Erythroblast (primary cell): ENCODE measurements at regions not wholly inside any gene's neighbourhood (a gene's known extent, or its start where the extent isn't known, plus 50 kb on each side); places are given as distances from the start of the nearest gene placed in this dataset.

ENCODE experiments used
- DNase-seq, 2 experiments: peaks; one replicate each; lab custom pipeline; 2025; lab: John Stamatoyannopoulos, UW
- GATA1 ChIP-seq: IDR thresholded peaks from 2 replicates; pipeline ENCODE4 v1.6.1; 2011; ENCODE audit warnings: low read depth, mild to moderate bottlenecking, control low read depth, low read length, moderate library complexity
- POLR2A ChIP-seq: IDR thresholded peaks from 2 replicates; pipeline ENCODE4 v1.6.1; 2011; ENCODE audit warnings: mild to moderate bottlenecking, low read length

DNA sequence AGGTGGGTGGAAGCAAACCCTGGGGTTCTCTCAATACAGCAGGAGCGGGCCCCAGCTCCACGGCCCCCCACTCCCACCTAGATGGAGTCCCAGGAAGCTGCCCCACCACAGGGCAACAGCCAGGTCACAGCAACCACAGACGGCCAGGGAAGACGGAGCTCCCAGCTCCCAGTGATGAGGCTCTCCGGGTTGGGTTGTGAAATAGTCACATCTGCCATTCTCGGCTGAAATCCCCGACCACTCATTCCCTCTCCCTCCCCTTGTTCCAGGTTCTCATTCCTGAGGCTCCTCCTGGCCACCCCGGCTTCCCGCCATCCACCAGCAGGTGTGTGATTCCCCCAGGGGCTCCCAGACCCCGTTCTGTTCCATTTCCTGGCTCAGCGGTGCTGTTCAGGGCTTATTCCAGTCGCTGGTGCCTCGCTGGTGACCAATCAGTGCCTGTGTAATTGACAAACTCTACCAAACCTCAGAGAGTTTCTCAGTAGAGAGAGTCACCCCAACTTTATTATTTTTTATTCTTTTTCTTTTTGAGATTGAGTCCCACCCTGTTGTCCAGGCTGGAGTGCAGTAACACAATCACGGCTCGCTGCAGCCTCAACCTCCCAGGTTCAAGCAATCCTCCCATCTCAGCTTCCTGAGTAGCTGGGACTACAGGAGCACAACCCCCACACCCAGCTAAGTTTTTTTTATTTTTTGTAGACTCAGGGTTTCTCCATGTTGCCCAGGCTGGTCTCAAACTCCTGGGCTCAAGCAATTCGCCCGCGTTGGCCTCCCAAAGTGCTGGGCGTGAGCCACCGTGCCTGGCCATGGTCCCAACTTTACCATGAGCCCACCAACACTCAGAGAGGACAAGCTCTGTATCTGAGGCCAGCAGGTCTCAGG is 63.2 kb downstream of the SHANK2 start:
- no peak for DNase-seq

DNA sequence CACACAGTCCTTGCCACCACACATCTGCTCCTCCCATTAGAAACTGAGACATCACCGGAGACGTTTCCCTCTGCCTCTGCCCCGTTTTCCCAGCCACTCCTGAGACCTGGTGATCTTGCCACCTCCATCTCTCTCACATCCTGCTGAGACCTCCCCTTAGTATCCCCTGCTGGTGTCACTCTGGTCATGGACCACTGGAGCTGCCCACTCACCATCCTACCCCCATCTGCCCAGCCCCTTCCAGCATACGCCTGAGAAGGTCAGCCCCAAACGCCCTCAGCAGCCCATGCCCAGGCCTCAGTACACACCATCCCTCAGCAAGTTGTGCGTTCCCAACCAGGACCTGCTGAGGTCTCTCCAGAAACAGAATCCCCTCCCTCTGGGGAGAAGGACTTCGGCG is 64.3 kb downstream of the SHANK2 start:
- no peak for TF ChIP-seq GATA1
- TF ChIP-seq POLR2A: no peak
- DNase-seq: no peak

More for the DNA sequence above, 63.2 kb downstream of the SHANK2 start:
- no peak for TF ChIP-seq GATA1
- no peak for TF ChIP-seq POLR2A

DNA sequence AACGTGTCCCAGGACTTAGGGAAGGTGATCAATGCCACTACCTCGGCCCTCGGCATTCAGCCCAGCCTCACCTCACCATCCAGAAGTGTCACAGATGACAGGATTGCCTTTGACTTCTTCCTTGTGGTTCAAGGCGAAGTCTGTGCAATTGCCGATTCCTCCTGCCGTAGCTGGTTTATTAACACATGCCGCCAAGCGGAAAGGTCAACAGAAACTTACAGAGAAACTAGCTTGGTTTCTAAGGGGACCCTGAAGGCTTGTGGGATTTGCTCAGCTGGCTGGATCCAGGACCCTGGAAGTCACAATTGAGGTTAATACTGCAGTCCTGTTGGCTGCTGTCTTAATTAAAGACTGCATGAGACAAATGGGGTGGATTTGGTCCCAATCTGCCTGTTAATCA is 65.6 kb downstream of the SHANK2 start:
- TF ChIP-seq GATA1: no peak
- TF ChIP-seq POLR2A: no peak
- DNase-seq: no peak

GRCh38 chr11:71185411-71185810 is 67.0 kb downstream of the SHANK2 start:
- DNase-seq: no peak
- no peak for TF ChIP-seq POLR2A
- TF ChIP-seq GATA1: no peak

DNA sequence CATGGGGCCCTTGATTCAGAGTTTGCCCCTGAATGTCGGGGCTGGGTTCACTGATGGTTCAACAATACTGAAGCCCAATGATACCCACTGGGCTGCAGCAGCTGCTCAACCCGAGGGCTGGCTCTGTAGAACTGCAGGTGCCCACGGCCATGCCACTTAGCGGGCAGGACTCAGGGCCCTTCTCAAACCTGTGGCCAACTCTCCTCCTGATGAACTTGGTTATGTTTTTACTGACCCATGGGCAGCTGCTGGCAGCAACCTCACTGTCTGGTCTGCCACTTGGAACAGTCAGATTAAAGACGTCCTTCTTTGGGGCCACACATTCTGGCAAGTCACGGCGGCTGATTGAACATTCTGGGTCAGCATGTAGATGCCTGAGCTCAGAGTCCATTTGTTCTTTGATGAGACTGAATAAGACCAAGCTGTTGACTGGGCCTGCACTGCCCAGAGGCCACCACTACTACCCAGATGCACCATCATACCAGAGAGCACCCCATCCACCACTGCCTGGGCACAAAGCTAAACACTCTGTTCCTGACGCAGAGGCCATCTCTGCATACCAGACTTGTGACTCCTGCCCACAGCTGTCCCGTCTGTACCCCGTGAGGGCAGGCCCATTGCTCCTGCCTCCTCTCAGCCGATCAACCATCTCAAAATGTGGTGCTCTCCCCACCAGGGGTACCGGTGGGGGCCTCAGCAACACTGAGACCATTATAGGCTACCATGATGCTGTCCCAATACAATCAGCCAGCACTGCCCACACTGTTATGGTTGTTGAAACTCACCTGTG is 67.8 kb downstream of the SHANK2 start:
- TF ChIP-seq POLR2A: no peak
- TF ChIP-seq GATA1: no peak
- no peak for DNase-seq

DNA sequence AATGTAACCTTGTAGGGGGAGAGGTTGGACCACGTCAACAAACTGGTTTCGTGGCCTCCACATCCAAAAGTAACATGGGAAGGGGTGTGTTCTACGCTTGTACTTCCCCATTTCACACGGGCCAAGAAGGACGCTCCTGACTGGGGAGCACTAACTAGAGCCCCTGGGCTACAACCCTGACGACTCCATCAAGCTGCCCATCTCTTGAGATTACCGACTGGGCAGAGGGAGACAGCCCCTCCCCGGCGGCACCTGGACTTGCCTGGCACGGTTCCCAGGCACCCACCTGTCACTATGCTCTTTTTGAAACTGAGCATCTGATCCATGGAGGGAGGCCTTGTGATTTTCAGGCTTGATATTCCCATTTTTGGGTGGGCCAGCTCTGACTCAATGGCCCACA is 68.5 kb downstream of the SHANK2 start:
- TF ChIP-seq GATA1 (no peak), POLR2A (no peak)
- DNase-seq: no peak

DNA sequence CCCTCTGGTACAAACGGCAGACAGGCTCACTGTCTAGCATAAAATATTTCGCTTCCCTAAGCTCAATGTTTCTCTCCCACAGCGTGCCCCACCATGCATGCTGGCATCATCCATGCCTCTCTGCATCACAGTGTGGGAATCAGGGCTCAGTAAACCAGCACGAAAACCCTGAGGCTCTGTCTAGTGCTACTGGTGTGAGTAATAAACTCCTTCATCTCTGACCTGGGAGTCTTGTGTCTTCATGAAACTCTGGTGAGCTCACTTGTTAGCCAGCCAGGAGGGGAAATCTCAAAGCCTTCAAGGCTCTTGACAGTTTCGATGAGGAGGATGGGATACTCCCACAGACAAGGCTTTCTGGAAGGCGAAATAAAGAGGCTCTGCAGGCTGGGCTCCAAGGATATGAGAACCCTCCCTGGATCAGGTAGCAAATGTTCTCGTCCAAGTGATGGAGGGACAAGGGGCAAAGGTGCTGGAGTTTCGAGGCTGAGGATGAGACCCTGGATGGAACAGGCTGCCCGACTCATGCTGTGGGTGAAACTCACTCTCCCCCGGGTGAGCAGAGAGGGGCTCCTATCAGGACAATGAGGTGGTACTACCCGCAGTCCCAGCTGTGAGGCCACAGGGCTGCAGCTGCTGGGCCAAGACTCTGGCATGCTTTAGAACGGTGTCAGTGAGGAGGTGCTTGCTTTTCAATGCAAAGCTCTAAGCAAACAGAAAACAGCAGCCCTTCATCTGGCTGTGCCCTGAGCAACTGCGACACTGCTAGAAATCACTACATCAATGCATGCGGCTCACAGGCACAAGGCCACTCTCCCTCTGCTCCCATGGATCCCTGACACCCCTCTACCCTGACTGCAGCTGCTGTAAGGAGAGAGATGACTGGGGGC is 69.3 kb downstream of the SHANK2 start:
- TF ChIP-seq POLR2A (no peak), GATA1 (no peak)
- DNase-seq: no peak

GRCh38 chr11:71181566-71181965 is 70.8 kb downstream of the SHANK2 start:
- DNase-seq: no peak
- TF ChIP-seq GATA1 (no peak), POLR2A (no peak)

- TF ChIP-seq POLR2A (no peak), GATA1 (no peak)
- no peak for DNase-seq
These were observed 71.5 kb downstream of the SHANK2 start for GRCh38 chr11:71180694-71181470.

DNA sequence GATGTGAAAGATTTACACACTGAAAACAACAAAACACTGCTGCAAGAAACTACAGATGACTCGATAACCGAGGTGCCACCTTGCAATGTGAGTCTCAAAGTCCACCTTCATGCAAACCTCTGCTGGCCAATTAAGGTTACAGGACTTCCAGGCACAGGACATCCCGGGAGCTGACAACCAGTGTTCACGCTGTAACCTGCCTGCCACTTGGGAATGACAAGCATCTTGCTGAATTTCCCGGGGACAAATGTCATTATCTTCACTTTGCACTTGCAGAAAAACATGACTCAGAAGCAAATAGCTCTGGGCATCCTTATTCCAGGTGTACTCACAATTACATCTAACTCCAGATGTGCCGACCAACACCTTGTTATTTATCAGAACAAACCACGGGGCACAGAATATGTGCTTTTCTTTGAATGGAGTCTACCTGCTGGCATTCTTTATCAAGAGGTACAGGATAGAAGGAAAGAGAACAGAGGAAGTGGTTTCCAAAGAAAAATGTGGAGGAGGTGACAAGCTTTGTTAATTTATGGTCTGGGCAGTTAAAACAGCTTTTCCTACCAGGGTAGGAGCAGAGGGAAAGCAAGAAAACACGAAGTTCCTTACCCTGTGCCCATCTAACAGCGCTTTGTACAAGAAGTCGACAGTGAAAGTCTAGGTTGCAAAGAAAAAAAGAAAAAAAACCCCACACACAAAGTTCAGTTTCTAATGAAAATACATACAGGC is 72.3 kb downstream of the SHANK2 start:
- TF ChIP-seq GATA1 (no peak), POLR2A (no peak)
- no peak for DNase-seq

DNA sequence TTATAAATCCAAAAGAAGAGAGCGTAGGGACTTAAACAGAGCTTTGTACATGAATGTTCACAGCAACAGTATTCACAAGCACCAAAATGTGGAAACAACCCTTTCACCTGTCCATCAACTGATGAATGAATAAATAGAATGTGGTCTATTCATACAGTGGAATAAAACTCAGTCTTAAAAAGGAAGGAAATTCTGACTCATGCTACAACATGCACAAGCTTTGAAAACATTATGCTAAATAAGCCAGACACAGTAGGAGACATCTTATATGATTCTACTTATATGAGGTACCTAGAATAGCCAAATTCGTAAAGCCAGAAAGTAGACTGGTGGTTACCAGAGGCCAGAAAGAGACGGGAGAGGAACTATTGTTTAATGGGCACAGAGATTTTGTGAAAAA is 74.3 kb downstream of the SHANK2 start:
- TF ChIP-seq GATA1: no peak
- no peak for TF ChIP-seq POLR2A
- no peak for DNase-seq

- no peak for TF ChIP-seq GATA1
- no peak for TF ChIP-seq POLR2A
- DNase-seq: no peak
These were observed 75.6 kb downstream of the SHANK2 start for GRCh38 chr11:71176812-71177211.
